ENCODE measurements at regions not wholly inside any gene's neighbourhood (a gene's known extent, or its start where the extent isn't known, plus 50 kb on each side); places are given as distances from the start of the nearest gene placed in this dataset.
"Not testable (repeated sequence)": the region's sequence is repeated elsewhere in the genome, so short reads cannot be mapped to it uniquely, and the experiment has no call there.

- no peak for DNase-seq (ENCODE audit: low spot score)
These were observed 1267.6 kb upstream of the ADGRL2 start for GRCh38 chr1:80533093-80533492.

GRCh38 chr1:80531182-80531581, 1269.6 kb upstream of the ADGRL2 start:
- no peak for DNase-seq (ENCODE audit: low spot score)

GRCh38 chr1:80529546-80529945, 1271.2 kb upstream of the ADGRL2 start:
- DNase-seq (ENCODE audit: low spot score), result no peak

GRCh38 chr1:80523861-80524260, 1276.9 kb upstream of the ADGRL2 start:
- no peak for DNase-seq (ENCODE audit: low spot score)

- not testable (repeated sequence) for DNase-seq (ENCODE audit: low spot score)
These were observed 1277.7 kb upstream of the ADGRL2 start for GRCh38 chr1:80523071-80523470.

GRCh38 chr1:80520949-80521348, 1279.8 kb upstream of the ADGRL2 start:
- no peak for DNase-seq (ENCODE audit: low spot score)

- DNase-seq (ENCODE audit: low spot score), result no peak
These were observed 1283.7 kb upstream of the ADGRL2 start for GRCh38 chr1:80517062-80517461.

GRCh38 chr1:80509965-80510522, 1290.7 kb upstream of the ADGRL2 start:
- no peak for DNase-seq (ENCODE audit: low spot score)

- no peak for DNase-seq (ENCODE audit: low spot score)
These were observed 1294.5 kb upstream of the ADGRL2 start for GRCh38 chr1:80506216-80506615.

GRCh38 chr1:80498673-80499072, 1302.1 kb upstream of the ADGRL2 start:
- DNase-seq (ENCODE audit: low spot score), result no peak

GRCh38 chr1:80495806-80496205, 1304.9 kb upstream of the ADGRL2 start:
- DNase-seq (ENCODE audit: low spot score), result no peak

GRCh38 chr1:80472145-80472544, 1328.6 kb upstream of the ADGRL2 start:
- no peak for DNase-seq (ENCODE audit: low spot score)

GRCh38 chr1:80468356-80468755, 1332.4 kb upstream of the ADGRL2 start:
- DNase-seq (ENCODE audit: low spot score), result no peak

- DNase-seq (ENCODE audit: low spot score), result no peak
These were observed 1338.7 kb upstream of the ADGRL2 start for GRCh38 chr1:80462006-80462405.

GRCh38 chr1:80457409-80457808, 1343.3 kb upstream of the ADGRL2 start:
- DNase-seq (ENCODE audit: low spot score), result no peak

GRCh38 chr1:80453775-80454174, 1347.0 kb upstream of the ADGRL2 start:
- DNase-seq (ENCODE audit: low spot score), result no peak

GRCh38 chr1:80450711-80451110, 1350.0 kb upstream of the ADGRL2 start:
- DNase-seq (ENCODE audit: low spot score), result no peak

GRCh38 chr1:80448081-80448480, 1352.7 kb upstream of the ADGRL2 start:
- no peak for DNase-seq (ENCODE audit: low spot score)

GRCh38 chr1:80447526-80447925, 1353.2 kb upstream of the ADGRL2 start:
- DNase-seq (ENCODE audit: low spot score), result no peak

GRCh38 chr1:80445033-80445432, 1355.7 kb upstream of the ADGRL2 start:
- DNase-seq (ENCODE audit: low spot score), result no peak

GRCh38 chr1:80444171-80444570, 1356.6 kb upstream of the ADGRL2 start:
- no peak for DNase-seq (ENCODE audit: low spot score)

- DNase-seq (ENCODE audit: low spot score), result no peak
These were observed 1359.1 kb upstream of the ADGRL2 start for GRCh38 chr1:80441664-80442063.

GRCh38 chr1:80436851-80437250, 1363.9 kb upstream of the ADGRL2 start:
- DNase-seq (ENCODE audit: low spot score), result no peak

GRCh38 chr1:80427881-80428280, 1372.9 kb upstream of the ADGRL2 start:
- no peak for DNase-seq (ENCODE audit: low spot score)

GRCh38 chr1:80424249-80424648, 1376.5 kb upstream of the ADGRL2 start:
- DNase-seq (ENCODE audit: low spot score), result no peak
